ENCODE measurements at regions not wholly inside any gene's neighbourhood (a gene's known extent, or its start where the extent isn't known, plus 50 kb on each side); places are given as distances from the start of the nearest gene placed in this dataset.

DNA sequence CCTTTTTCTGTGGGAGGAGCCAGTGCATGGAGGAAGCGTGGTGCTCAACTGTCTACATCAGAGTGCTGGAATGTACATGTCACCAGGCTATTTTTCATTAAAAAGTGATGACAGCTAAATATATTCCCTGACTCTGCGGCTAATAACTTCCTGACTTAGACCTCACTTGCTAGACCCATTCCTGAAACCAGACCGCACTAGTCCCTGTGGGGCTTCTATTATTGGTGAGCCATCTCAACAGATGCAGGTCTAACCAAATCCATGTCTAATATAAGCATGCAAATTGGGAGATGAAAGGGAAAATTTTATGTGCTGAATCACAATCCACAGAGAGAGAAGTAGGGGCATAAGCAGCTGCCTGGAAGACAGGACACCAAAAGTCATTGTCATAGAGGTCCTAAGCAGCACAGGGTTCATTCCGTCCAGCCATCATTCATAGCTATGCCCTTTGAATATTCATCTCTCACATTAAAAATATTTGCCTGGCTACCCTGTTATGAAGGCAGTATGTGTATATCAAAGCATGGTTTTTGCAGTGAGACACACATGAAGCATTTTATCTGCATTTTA lies 110.9 kb upstream of the BLID start (continued):
- TF ChIP-seq, protein P1, sequence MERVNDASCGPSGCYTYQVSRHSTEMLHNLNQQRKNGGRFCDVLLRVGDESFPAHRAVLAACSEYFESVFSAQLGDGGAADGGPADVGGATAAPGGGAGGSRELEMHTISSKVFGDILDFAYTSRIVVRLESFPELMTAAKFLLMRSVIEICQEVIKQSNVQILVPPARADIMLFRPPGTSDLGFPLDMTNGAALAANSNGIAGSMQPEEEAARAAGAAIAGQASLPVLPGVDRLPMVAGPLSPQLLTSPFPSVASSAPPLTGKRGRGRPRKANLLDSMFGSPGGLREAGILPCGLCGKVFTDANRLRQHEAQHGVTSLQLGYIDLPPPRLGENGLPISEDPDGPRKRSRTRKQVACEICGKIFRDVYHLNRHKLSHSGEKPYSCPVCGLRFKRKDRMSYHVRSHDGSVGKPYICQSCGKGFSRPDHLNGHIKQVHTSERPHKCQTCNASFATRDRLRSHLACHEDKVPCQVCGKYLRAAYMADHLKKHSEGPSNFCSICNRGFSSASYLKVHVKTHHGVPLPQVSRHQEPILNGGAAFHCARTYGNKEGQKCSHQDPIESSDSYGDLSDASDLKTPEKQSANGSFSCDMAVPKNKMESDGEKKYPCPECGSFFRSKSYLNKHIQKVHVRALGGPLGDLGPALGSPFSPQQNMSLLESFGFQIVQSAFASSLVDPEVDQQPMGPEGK (CRISPR knock-in tag; IDR thresholded peaks at IDR 0.05; ENCODE audit: borderline replicate concordance) = no peak
- TF ChIP-seq CSDC2 (CRISPR knock-in tag; IDR thresholded peaks at IDR 0.05) = no peak
- no peak for TF ChIP-seq PPARA (CRISPR knock-in tag; IDR thresholded peaks at IDR 0.05; ENCODE audit: borderline replicate concordance)
- no peak for TF ChIP-seq ESRRG (CRISPR knock-in tag; IDR thresholded peaks at IDR 0.05)
- no peak for TF ChIP-seq ZC3H10 (CRISPR knock-in tag; IDR thresholded peaks at IDR 0.05)

DNA sequence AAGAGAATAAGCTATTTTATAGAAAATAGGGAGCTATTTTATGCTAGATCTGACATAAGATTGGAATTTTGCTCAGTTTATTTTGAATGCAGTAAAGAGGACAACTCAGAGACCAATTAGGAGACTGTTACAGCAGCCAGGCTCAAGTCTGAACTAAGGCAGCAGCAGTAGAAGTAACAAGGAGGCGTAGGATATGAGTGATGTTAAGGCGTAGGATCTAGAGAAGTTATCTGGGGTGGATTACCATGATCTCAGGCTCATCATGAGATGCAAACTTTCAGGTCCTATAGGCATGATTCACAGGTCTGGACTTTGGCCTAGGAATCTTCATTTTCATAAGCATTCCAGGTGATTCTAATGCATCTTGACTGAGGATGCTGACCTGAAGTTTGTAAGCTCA lies 108.9 kb upstream of the BLID start:
- no peak for ATAC-seq
- TF ChIP-seq GLIS3 (CRISPR knock-in tag; IDR thresholded peaks at IDR 0.05) (no peak), PPARA (CRISPR knock-in tag; IDR thresholded peaks at IDR 0.05; ENCODE audit: borderline replicate concordance) (no peak), ARNTL (CRISPR knock-in tag; IDR thresholded peaks at IDR 0.05; ENCODE audit: borderline replicate concordance, low read depth) (no peak)
- TF ChIP-seq, protein P1 (CRISPR knock-in tag; IDR thresholded peaks at IDR 0.05; ENCODE audit: borderline replicate concordance) = no peak

DNA sequence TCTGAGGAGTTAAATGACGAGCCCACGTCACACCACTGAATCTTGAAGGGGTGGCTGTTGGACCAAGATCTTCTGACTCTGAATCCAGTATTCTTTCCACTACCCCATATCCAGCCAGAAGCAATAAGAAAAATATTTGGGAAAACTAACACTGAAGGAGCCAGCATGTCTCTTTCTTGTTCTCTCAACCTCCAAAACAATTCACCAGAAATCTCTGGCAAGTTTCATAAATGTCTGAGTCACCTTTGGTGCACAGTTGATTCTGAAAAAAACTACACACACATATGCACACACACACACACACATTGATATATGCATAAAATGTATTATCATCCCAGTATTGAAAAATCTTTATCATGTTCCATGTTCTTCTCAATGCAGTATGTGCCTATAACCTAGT lies 104.3 kb upstream of the BLID start:
- no peak for ATAC-seq
- TF ChIP-seq OSR1 (CRISPR knock-in tag; IDR thresholded peaks at IDR 0.05) = no peak
- TF ChIP-seq ZC3H10 (CRISPR knock-in tag; IDR thresholded peaks at IDR 0.05) = no peak
- TF ChIP-seq ARNTL (CRISPR knock-in tag; IDR thresholded peaks at IDR 0.05; ENCODE audit: borderline replicate concordance, low read depth) = no peak
- TF ChIP-seq, protein P1 (CRISPR knock-in tag; IDR thresholded peaks at IDR 0.05; ENCODE audit: borderline replicate concordance) = no peak
- TF ChIP-seq ISL1 (CRISPR knock-in tag; IDR thresholded peaks at IDR 0.05) = no peak
- no peak for TF ChIP-seq TOX (CRISPR knock-in tag; IDR thresholded peaks at IDR 0.05; ENCODE audit: borderline replicate concordance)
- TF ChIP-seq GLIS3 (CRISPR knock-in tag; IDR thresholded peaks at IDR 0.05) = no peak
- no peak for TF ChIP-seq SNAI2 (CRISPR knock-in tag; IDR thresholded peaks at IDR 0.05)
- no peak for TF ChIP-seq BACH2 (CRISPR knock-in tag; IDR thresholded peaks at IDR 0.05; ENCODE audit: borderline replicate concordance)
- TF ChIP-seq, protein P2, sequence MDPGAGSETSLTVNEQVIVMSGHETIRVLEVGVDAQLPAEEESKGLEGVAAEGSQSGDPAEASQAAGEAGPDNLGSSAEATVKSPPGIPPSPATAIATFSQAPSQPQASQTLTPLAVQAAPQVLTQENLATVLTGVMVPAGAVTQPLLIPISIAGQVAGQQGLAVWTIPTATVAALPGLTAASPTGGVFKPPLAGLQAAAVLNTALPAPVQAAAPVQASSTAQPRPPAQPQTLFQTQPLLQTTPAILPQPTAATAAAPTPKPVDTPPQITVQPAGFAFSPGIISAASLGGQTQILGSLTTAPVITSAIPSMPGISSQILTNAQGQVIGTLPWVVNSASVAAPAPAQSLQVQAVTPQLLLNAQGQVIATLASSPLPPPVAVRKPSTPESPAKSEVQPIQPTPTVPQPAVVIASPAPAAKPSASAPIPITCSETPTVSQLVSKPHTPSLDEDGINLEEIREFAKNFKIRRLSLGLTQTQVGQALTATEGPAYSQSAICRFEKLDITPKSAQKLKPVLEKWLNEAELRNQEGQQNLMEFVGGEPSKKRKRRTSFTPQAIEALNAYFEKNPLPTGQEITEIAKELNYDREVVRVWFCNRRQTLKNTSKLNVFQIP (CRISPR knock-in tag; IDR thresholded peaks at IDR 0.05; ENCODE audit: borderline replicate concordance, low read depth) = no peak
- TF ChIP-seq ZFP3 (CRISPR knock-in tag; IDR thresholded peaks at IDR 0.05) = no peak
- TF ChIP-seq ESRRG (CRISPR knock-in tag; IDR thresholded peaks at IDR 0.05) = no peak
- TF ChIP-seq, protein P3, sequence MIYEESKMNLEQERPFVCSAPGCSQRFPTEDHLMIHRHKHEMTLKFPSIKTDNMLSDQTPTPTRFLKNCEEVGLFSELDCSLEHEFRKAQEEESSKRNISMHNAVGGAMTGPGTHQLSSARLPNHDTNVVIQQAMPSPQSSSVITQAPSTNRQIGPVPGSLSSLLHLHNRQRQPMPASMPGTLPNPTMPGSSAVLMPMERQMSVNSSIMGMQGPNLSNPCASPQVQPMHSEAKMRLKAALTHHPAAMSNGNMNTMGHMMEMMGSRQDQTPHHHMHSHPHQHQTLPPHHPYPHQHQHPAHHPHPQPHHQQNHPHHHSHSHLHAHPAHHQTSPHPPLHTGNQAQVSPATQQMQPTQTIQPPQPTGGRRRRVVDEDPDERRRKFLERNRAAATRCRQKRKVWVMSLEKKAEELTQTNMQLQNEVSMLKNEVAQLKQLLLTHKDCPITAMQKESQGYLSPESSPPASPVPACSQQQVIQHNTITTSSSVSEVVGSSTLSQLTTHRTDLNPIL (CRISPR knock-in tag; IDR thresholded peaks at IDR 0.05; ENCODE audit: low read depth) = no peak

DNA sequence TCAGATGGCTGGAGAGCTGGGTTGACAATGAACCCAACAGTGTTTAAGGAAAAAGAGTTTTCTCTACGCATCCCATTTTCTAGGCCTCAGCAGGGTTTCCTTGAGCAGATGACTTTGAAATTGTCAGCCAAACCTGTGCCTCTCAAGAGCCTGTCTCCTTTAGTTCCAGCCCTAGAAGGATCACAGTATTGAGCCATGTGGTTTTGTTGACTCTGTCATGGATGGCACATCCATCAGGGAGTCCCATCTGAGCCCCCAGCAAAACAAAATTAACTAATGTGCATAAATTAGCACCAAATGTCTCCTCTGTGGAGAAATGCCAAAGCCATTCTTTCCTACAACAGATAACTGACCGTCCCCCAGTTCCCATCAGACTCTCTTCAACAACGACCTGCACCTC lies 103.8 kb upstream of the BLID start:
- no peak for ATAC-seq
- no peak for TF ChIP-seq RARB (CRISPR knock-in tag; IDR thresholded peaks at IDR 0.05)
- TF ChIP-seq GLIS3 (CRISPR knock-in tag; IDR thresholded peaks at IDR 0.05) = no peak
- TF ChIP-seq BACH2 (CRISPR knock-in tag; IDR thresholded peaks at IDR 0.05; ENCODE audit: borderline replicate concordance) = no peak
- TF ChIP-seq SNAI2 (CRISPR knock-in tag; IDR thresholded peaks at IDR 0.05) = no peak
- no peak for TF ChIP-seq TCF4 (CRISPR knock-in tag; IDR thresholded peaks at IDR 0.05; ENCODE audit: borderline replicate concordance)
- TF ChIP-seq ESRRG (CRISPR knock-in tag; IDR thresholded peaks at IDR 0.05) = no peak
- TF ChIP-seq ZFP3 (CRISPR knock-in tag; IDR thresholded peaks at IDR 0.05) = no peak
- no peak for TF ChIP-seq ZNF565 (CRISPR knock-in tag; conservative IDR thresholded peaks at IDR 0.05; ENCODE audit: low read depth)
- no peak for TF ChIP-seq ZFP30 (CRISPR knock-in tag; IDR thresholded peaks at IDR 0.05)
- no peak for TF ChIP-seq ZNF8 (CRISPR knock-in tag; IDR thresholded peaks at IDR 0.05)
- TF ChIP-seq ARNTL (CRISPR knock-in tag; IDR thresholded peaks at IDR 0.05; ENCODE audit: borderline replicate concordance, low read depth) = no peak

Measured in SK-N-SH treated with all-trans-retinoic acid at 6 μM for 48 hours (cell line).